IMR-90 (cell line): ENCODE measurements at regions not wholly inside any gene's neighbourhood (a gene's known extent, or its start where the extent isn't known, plus 50 kb on each side); places are given as distances from the start of the nearest gene placed in this dataset.

ENCODE experiments used
- ATAC-seq: fragments of 200-7000 bp; cut with Tn5 transposase; 2 replicates; pipeline ENCODE4 v1.9.1; 2020; ENCODE audit warnings: low read depth, mild to moderate bottlenecking, moderate library complexity
- BruUV-seq: library from RNA; stranded (reverse); fragments of 400-500 nt; replicated peaks from 2 replicates; lab custom pipeline; 2021; lab: Mats Ljungman, UMichigan
- CTCF ChIA-PET: fragments of 300-600 bp; formaldehyde crosslinking; extraction: SDS; loops from one replicate; lab custom pipeline; 2021; ENCODE audit warnings: antibody characterized with exemption; lab: Yijun Ruan, JAX
- POLR2A ChIA-PET: fragments of 300-600 bp; sonication (Branson Sonifier 250); formaldehyde crosslinking; loops from one replicate; lab custom pipeline; 2022; ENCODE audit warnings: antibody characterized with exemption; ENCODE audit not compliant: unreplicated experiment; lab: Charles Lee
- DNase-seq: peaks from one replicate; pipeline ENCODE4 v3.0.0; 2013
- H2AFZ ChIP-seq: replicated peaks from 2 replicates; pipeline ENCODE3; 2013; ENCODE audit warnings: low read length, mild to moderate bottlenecking; ENCODE audit not compliant: poor library complexity
- H2AK5ac ChIP-seq: 2 replicates; pipeline ENCODE4 v1.6.1; 2013; ENCODE audit warnings: low read depth, low read length, inconsistent platforms
- H2AK9ac ChIP-seq: replicated peaks from 2 replicates; pipeline ENCODE3; 2013; ENCODE audit warnings: mild to moderate bottlenecking, low read depth, low read length, moderate library complexity; ENCODE audit not compliant: poor library complexity
- H2BK120ac ChIP-seq: 2 replicates; pipeline ENCODE4 v1.6.1; 2013; ENCODE audit warnings: low read depth, low read length, inconsistent platforms
- H2BK15ac ChIP-seq: 3 replicates; pipeline ENCODE4 v1.6.1; 2013; ENCODE audit warnings: low read depth, low read length, inconsistent platforms
- H2BK20ac ChIP-seq: 2 replicates; pipeline ENCODE4 v1.6.1; 2013; ENCODE audit warnings: low read depth, mild to moderate bottlenecking, inconsistent platforms, low read length, moderate library complexity
- H2BK5ac ChIP-seq: 2 replicates; pipeline ENCODE4 v1.6.1; 2013; ENCODE audit warnings: mild to moderate bottlenecking, low read depth, low read length, inconsistent platforms; ENCODE audit not compliant: poor library complexity, severe bottlenecking
- H3K14ac ChIP-seq: replicated peaks from 2 replicates; pipeline ENCODE4 v1.6.1; 2013; ENCODE audit warnings: low read depth, low read length, inconsistent platforms
- H3K18ac ChIP-seq: 2 replicates; pipeline ENCODE4 v1.6.1; 2013; ENCODE audit warnings: low read depth, low read length, control low read depth
- H3K23ac ChIP-seq: 2 replicates; pipeline ENCODE4 v1.6.1; 2013; ENCODE audit warnings: low read depth, low read length, inconsistent platforms
- H3K27ac ChIP-seq: 2 replicates; pipeline ENCODE4 v1.5.1; 2013; ENCODE audit warnings: mild to moderate bottlenecking, control low read depth, low read length; ENCODE audit not compliant: insufficient read depth
- H3K27me3 ChIP-seq: 2 replicates; pipeline ENCODE4 v1.6.1; 2013; ENCODE audit warnings: low read length; ENCODE audit not compliant: control insufficient read depth, insufficient read depth
- H3K36me3 ChIP-seq: 2 replicates; pipeline ENCODE4 v1.6.1; 2013; ENCODE audit warnings: low read length, mixed read lengths; ENCODE audit not compliant: control insufficient read depth, insufficient read depth
- H3K4ac ChIP-seq: 2 replicates; pipeline ENCODE4 v1.6.1; 2013; ENCODE audit warnings: low read depth, low read length, inconsistent platforms
- H3K4me1 ChIP-seq: 2 replicates; pipeline ENCODE4 v1.6.1; 2013; ENCODE audit warnings: low read length, mixed read lengths; ENCODE audit not compliant: control insufficient read depth, insufficient read depth
- H3K4me2 ChIP-seq: 2 replicates; pipeline ENCODE4 v1.6.1; 2013; ENCODE audit warnings: low read depth, mild to moderate bottlenecking, control low read depth, low read length, moderate library complexity
- H3K4me3 ChIP-seq: 2 replicates; pipeline ENCODE4 v1.5.1; 2013; ENCODE audit warnings: low read depth, mild to moderate bottlenecking, control low read depth, low read length, moderate library complexity; ENCODE audit not compliant: insufficient read depth
- H3K56ac ChIP-seq: 2 replicates; pipeline ENCODE4 v1.6.1; 2013; ENCODE audit warnings: low read length, inconsistent platforms; ENCODE audit not compliant: insufficient read depth; ENCODE audit errors: extremely low read depth
- H3K79me1 ChIP-seq, 2 experiments: 2 replicates each; pipeline ENCODE4 v1.6.1; 2013; ENCODE audit warnings: low read length in 2 of 2, inconsistent platforms in 1 of 2, low read depth in 1 of 2
- H3K9ac ChIP-seq: 2 replicates; pipeline ENCODE4 v1.6.1; 2013; ENCODE audit warnings: low read depth, low read length, control low read depth
- H3K9me1 ChIP-seq: 2 replicates; pipeline ENCODE4 v1.6.1; 2013; ENCODE audit warnings: low read length, inconsistent platforms; ENCODE audit not compliant: insufficient read depth
- H3K9me3 ChIP-seq: 2 replicates; pipeline ENCODE4 v1.6.1; 2013; ENCODE audit warnings: low read length; ENCODE audit not compliant: control insufficient read depth, insufficient read depth
- H4K20me1 ChIP-seq: 2 replicates; pipeline ENCODE4 v1.6.1; 2013; ENCODE audit warnings: low read length, inconsistent platforms; ENCODE audit not compliant: insufficient read depth
- H4K5ac ChIP-seq: 2 replicates; pipeline ENCODE4 v1.6.1; 2013; ENCODE audit warnings: mild to moderate bottlenecking, low read depth, low read length, control low read depth
- H4K8ac ChIP-seq, 2 experiments: 2 replicates each; pipeline ENCODE4 v1.6.1; 2013; ENCODE audit warnings: low read depth in 2 of 2, low read length in 2 of 2, control low read depth in 1 of 2, inconsistent platforms in 1 of 2
- H4K91ac ChIP-seq: 2 replicates; pipeline ENCODE4 v1.6.1; 2013; ENCODE audit warnings: low read depth, low read length, inconsistent platforms; ENCODE audit not compliant: insufficient read depth
- BHLHE40 ChIP-seq: fragments of 150-350 bp; IDR thresholded peaks from 2 replicates; pipeline ENCODE4 v1.6.1; 2016; ENCODE audit warnings: mild to moderate bottlenecking, low read depth, low read length
- CEBPB ChIP-seq: IDR thresholded peaks from 2 replicates; pipeline ENCODE4 v1.6.1; 2012; ENCODE audit warnings: low read depth, low read length, improper control_type of control experiment
- CHD1 ChIP-seq: IDR thresholded peaks from 2 replicates; pipeline ENCODE4 v1.6.1; 2012; ENCODE audit warnings: low read depth, low read length, improper control_type of control experiment
- CTCF ChIP-seq: conservative IDR thresholded peaks from 2 replicates; pipeline ENCODE4 v1.5.1; 2012; ENCODE audit warnings: mild to moderate bottlenecking, low read depth, low read length, improper control_type of control experiment
- ELK1 ChIP-seq: fragments of 150-350 bp; IDR thresholded peaks from 2 replicates; pipeline ENCODE4 v1.6.1; 2016; ENCODE audit warnings: low read depth, mild to moderate bottlenecking, low read length, moderate library complexity, borderline replicate concordance
- FOS ChIP-seq: fragments of 150-350 bp; IDR thresholded peaks from 2 replicates; pipeline ENCODE4 v1.6.1; 2016; ENCODE audit warnings: low read depth, low read length
- MAFK ChIP-seq: IDR thresholded peaks from 2 replicates; pipeline ENCODE4 v1.6.1; 2012; ENCODE audit warnings: low read depth, low read length, improper control_type of control experiment
- MAZ ChIP-seq: IDR thresholded peaks from 2 replicates; pipeline ENCODE4 v1.6.1; 2012; ENCODE audit warnings: low read depth, mild to moderate bottlenecking, low read length, improper control_type of control experiment, moderate library complexity, borderline replicate concordance
- MXI1 ChIP-seq: IDR thresholded peaks from 2 replicates; pipeline ENCODE4 v1.6.1; 2012; ENCODE audit warnings: low read depth, mild to moderate bottlenecking, low read length, moderate library complexity, borderline replicate concordance
- NFE2L2 ChIP-seq: fragments of 150-350 bp; IDR thresholded peaks from 2 replicates; pipeline ENCODE4 v1.6.1; 2016; ENCODE audit warnings: low read depth, mild to moderate bottlenecking, low read length
- POLR2A ChIP-seq: IDR thresholded peaks from 2 replicates; pipeline ENCODE4 v1.6.1; 2012; ENCODE audit warnings: mild to moderate bottlenecking, low read depth, low read length
- RAD21 ChIP-seq: IDR thresholded peaks from 2 replicates; pipeline ENCODE4 v1.6.1; 2012; ENCODE audit warnings: low read length, improper control_type of control experiment
- RCOR1 ChIP-seq: IDR thresholded peaks from 2 replicates; pipeline ENCODE4 v1.6.1; 2012; ENCODE audit warnings: mild to moderate bottlenecking, low read length, improper control_type of control experiment; ENCODE audit not compliant: insufficient replicate concordance
- RFX5 ChIP-seq: IDR thresholded peaks from 2 replicates; pipeline ENCODE4 v1.8.0; 2012; ENCODE audit warnings: low read depth, mild to moderate bottlenecking, low read length, moderate library complexity
- SMC3 ChIP-seq: fragments of 150-350 bp; IDR thresholded peaks from 2 replicates; pipeline ENCODE4 v1.6.1; 2016; ENCODE audit warnings: low read depth, mild to moderate bottlenecking, antibody characterized with exemption, low read length, moderate library complexity
- USF2 ChIP-seq: fragments of 150-350 bp; IDR thresholded peaks from 2 replicates; pipeline ENCODE4 v1.6.1; 2017; ENCODE audit warnings: mild to moderate bottlenecking, antibody characterized with exemption, low read length, low read depth
- WGBS, 2 experiments: methylation state at CpG; one replicate each; pipeline versions ENCODE4 v1.1.5 to v1.1.7; 2013; ENCODE audit warnings: missing lambda C conversion rate in 2 of 2; ENCODE audit not compliant: insufficient read length in 1 of 2; ENCODE audit errors: extremely low coverage in 2 of 2; 5-methylcytosine and 5-hydroxymethylcytosine counted together
- dilution Hi-C: fragments of 300-500 bp; cut with HindIII; formaldehyde crosslinking; loops from one replicate; pipeline ENCODE4 v1.14.3; 2018; ENCODE audit warnings: low sequenced_read_pairs; ENCODE audit not compliant: unreplicated experiment
- in situ Hi-C: fragments of 300-500 bp; cut with MboI; formaldehyde crosslinking; loops from 3 replicates; pipeline ENCODE4 v1.14.3; 2019; ENCODE audit warnings: low sequenced_read_pairs, inconsistent platforms, mixed read lengths
- intact Hi-C: fragments of 100-400 bp; cut with micrococcal nuclease; formaldehyde crosslinking; loops from 2 replicates; pipeline ENCODE4 v1.10.0; 2022

GRCh38 chr20:40443753-40444152 is 245.3 kb downstream of the MAFB start:
- dilution Hi-C loops (no loop called here), intact Hi-C loops (no loop called here), in situ Hi-C loops (no loop called here)
- TF ChIP-seq POLR2A, result no peak
- no peak for TF ChIP-seq RFX5
- TF ChIP-seq CEBPB, result no peak
- TF ChIP-seq CHD1, result no peak
- no peak for TF ChIP-seq MXI1
- TF ChIP-seq BHLHE40, result no peak
- TF ChIP-seq MAFK, result no peak
- TF ChIP-seq MAZ, result no peak
- TF ChIP-seq SMC3, result no peak
- TF ChIP-seq USF2, result no peak
- TF ChIP-seq CTCF, result no peak
- TF ChIP-seq RAD21, result no peak
- no peak for TF ChIP-seq NFE2L2
- TF ChIP-seq RCOR1, result no peak
- no peak for TF ChIP-seq FOS
- TF ChIP-seq ELK1, result no peak
- Histone ChIP-seq H4K91ac (no peak overlapping the region), H3K27me3 (no peaks in the 10 kb centered on the region; the same call in none of the 2 replicates), H3K23ac (no peak overlapping the region), H3K27ac (no peak overlapping the region), H4K20me1 (no peaks in the 10 kb centered on the region), H3K4me2 (no peak overlapping the region), H3K9me3 (no peaks in the 10 kb centered on the region), H3K14ac (no peak overlapping the region), H2BK20ac (no peak overlapping the region), H3K9ac (no peak overlapping the region), H3K18ac (no peak overlapping the region), H2BK120ac (no peak overlapping the region), H3K4me3 (no peak overlapping the region), H3K9me1 (no peaks in the 10 kb centered on the region), H3K4me1 (no peaks in the 10 kb centered on the region), H3K56ac (no peak overlapping the region), H3K79me1 (no peaks in the 10 kb centered on the region), H2AK9ac (no peak overlapping the region), H2BK5ac (no peak overlapping the region), H4K8ac (no peak overlapping the region), H2AFZ (no peak overlapping the region), H2BK15ac (no peak overlapping the region), H3K4ac (no peak overlapping the region), H3K36me3 (no peaks in the 10 kb centered on the region), H2AK5ac (no peak overlapping the region), H4K5ac (no peak overlapping the region)
- WGBS, 2 experiments, result 32% methylated on average over 3 of the region's 5 CpGs; no CpG with 5 or more reads in 1 of the 2 experiments
- no TSS peak for BruUV-seq
- ChIA-PET POLR2A (interaction anchor here (0.5 kb wide), 1 partner anchor 841 kb away, joined by 3 read pairs; no protein-coding TSS in a partner anchor), CTCF (no interaction called here)
- DNase-seq (no peak), ATAC-seq (no peak)
